K562 (cell line): ENCODE measurements at regions not wholly inside any gene's neighbourhood (a gene's known extent, or its start where the extent isn't known, plus 50 kb on each side); places are given as distances from the start of the nearest gene placed in this dataset.

Experiments
- ATAC-seq: fragments of 200-7000 bp; cut with Tn5 transposase; 3 replicates; pipeline ENCODE4 v1.9.1; 2020; ENCODE audit warnings: moderate library complexity
- BruUV-seq: library from RNA; stranded (reverse); fragments of 400-500 nt; replicated peaks from 2 replicates; lab custom pipeline; 2021; lab: Mats Ljungman, UMichigan
- CTCF ChIA-PET: fragments of 300-600 bp; formaldehyde crosslinking; extraction: SDS; loops from one replicate; lab custom pipeline; 2021; ENCODE audit warnings: low intra/inter-chr PET ratio; lab: Yijun Ruan, JAX
- POLR2A ChIA-PET: fragments of 300-600, 350-650 bp; sonication (Branson Sonifier 250); formaldehyde crosslinking; extraction: SDS; loops from one replicate; lab custom pipeline; 2021; ENCODE audit warnings: antibody characterized with exemption, inconsistent platforms; lab: Yijun Ruan, JAX
- DNase-seq, 4 experiments: peaks; one replicate each; pipeline versions ENCODE4 v3.0.0 to v3.0.0-alpha.2; 2011 to 2018; ENCODE audit warnings: low spot score in 3 of 4, mixed read lengths in 3 of 4; ENCODE audit errors: extremely low read depth in 1 of 4
- FAIRE-seq: peaks from 2 replicates; lab custom pipeline; 2011; peaks lifted over from hg19 to GRCh38; lab: Jason Lieb, UNC
- H2AFZ ChIP-seq: 2 replicates; pipeline ENCODE4 v1.6.0; 2011; ENCODE audit warnings: low read depth, low read length, control low read depth, inconsistent platforms
- H3K27ac ChIP-seq: fragments of 200-600 bp; 3 replicates; pipeline ENCODE4 v1.8.0; 2011; ENCODE audit warnings: low read depth, mild to moderate bottlenecking, control low read depth, inconsistent platforms, low read length, moderate library complexity, mixed read lengths; ENCODE audit errors: extremely low read depth
- H3K27me3 ChIP-seq, 2 experiments: fragments of 300-600 bp in 1 of 2; 2 replicates in 1 of 2; 3 replicates in 1 of 2; pipeline versions ENCODE4 v1.6.0 to v1.8.0; 2011; ENCODE audit warnings: inconsistent platforms in 2 of 2, low read length in 2 of 2, mild to moderate bottlenecking in 1 of 2, mixed read lengths in 1 of 2, moderate library complexity in 1 of 2; ENCODE audit not compliant: control insufficient read depth in 2 of 2, insufficient read depth in 2 of 2
- H3K36me3 ChIP-seq: fragments of 300-600 bp; 3 replicates; pipeline ENCODE4 v1.8.0; 2011; ENCODE audit warnings: mild to moderate bottlenecking, low read length, inconsistent platforms; ENCODE audit not compliant: control insufficient read depth, insufficient read depth
- H3K4me1 ChIP-seq, 2 experiments: fragments of 200-600 bp in 1 of 2; replicated peaks in 1 of 2; 2 replicates in 1 of 2; 3 replicates in 1 of 2; pipeline versions ENCODE4 v1.5.1 to v1.8.0; 2011; ENCODE audit warnings: inconsistent platforms in 2 of 2, low read length in 2 of 2, mild to moderate bottlenecking in 1 of 2, mixed read lengths in 1 of 2, moderate library complexity in 1 of 2; ENCODE audit not compliant: control insufficient read depth in 2 of 2, insufficient read depth in 2 of 2
- H3K4me2 ChIP-seq: 2 replicates; pipeline ENCODE4 v1.6.1; 2011; ENCODE audit warnings: low read length, control low read depth, inconsistent platforms, mixed read lengths; ENCODE audit not compliant: insufficient read depth
- H3K4me3 ChIP-seq: fragments of 200-600 bp; sonication (generic), shearing (Covaris generic); 2 replicates; pipeline ENCODE4 v1.5.1; 2016; ENCODE audit warnings: control low read depth, inconsistent platforms
- H3K79me2 ChIP-seq: fragments of 200-600 bp; 3 replicates; pipeline ENCODE4 v1.8.0; 2011; ENCODE audit warnings: low read length, inconsistent platforms; ENCODE audit not compliant: control insufficient read depth, insufficient read depth
- H3K9ac ChIP-seq, 2 experiments: 2 replicates each; pipeline versions ENCODE4 v1.6.0 to v1.6.1; 2011; ENCODE audit warnings: low read depth in 2 of 2, low read length in 2 of 2, control low read depth in 1 of 2, inconsistent platforms in 1 of 2, mild to moderate bottlenecking in 1 of 2, mixed read lengths in 1 of 2; ENCODE audit not compliant: insufficient read depth in 1 of 2
- H3K9me1 ChIP-seq: one replicate; pipeline ENCODE4 v1.6.0; 2011; ENCODE audit warnings: inconsistent platforms, mild to moderate bottlenecking, low read length, moderate library complexity; ENCODE audit not compliant: control insufficient read depth, insufficient read depth
- H3K9me3 ChIP-seq: replicated peaks from 2 replicates; pipeline ENCODE4 v1.5.1; 2011; ENCODE audit warnings: low read depth, low read length, inconsistent platforms; ENCODE audit not compliant: control insufficient read depth, insufficient read depth
- H4K20me1 ChIP-seq: replicated peaks from 2 replicates; pipeline ENCODE4 v1.6.1; 2011; ENCODE audit warnings: low read length, inconsistent platforms, mixed read lengths; ENCODE audit not compliant: control insufficient read depth, insufficient read depth
- BHLHE40 ChIP-seq: IDR thresholded peaks from 2 replicates; pipeline ENCODE4 v1.6.1; 2011; ENCODE audit warnings: low read length, improper control_type of control experiment
- EGR1 ChIP-seq: fragments of 450-650 bp; conservative IDR thresholded peaks from 2 replicates; pipeline ENCODE4 v1.6.1; 2017; ENCODE audit warnings: mild to moderate bottlenecking
- FOXP1 ChIP-seq: sonication (generic); formaldehyde crosslinking; IDR thresholded peaks from 2 replicates; pipeline ENCODE4 v1.8.0; 2022; ENCODE audit warnings: mild to moderate bottlenecking, missing genetic modification reagents
- HNRNPK ChIP-seq: fragments of 200-400 bp; formaldehyde crosslinking; IDR thresholded peaks from one replicate; pipeline ENCODE4 v1.6.1; 2018; ENCODE audit warnings: mild to moderate bottlenecking, low read depth, low read length; ENCODE audit not compliant: poor library complexity, severe bottlenecking
- HOXB6 ChIP-seq: fragments of 250-450 bp; sonication (Bioruptor Pico); IDR thresholded peaks from 2 replicates; pipeline ENCODE4 v1.5.1; 2022; ENCODE audit warnings: mild to moderate bottlenecking, borderline replicate concordance
- KLF1 ChIP-seq: fragments of 450-650 bp; IDR thresholded peaks from 2 replicates; pipeline ENCODE4 v1.6.1; 2016; ENCODE audit warnings: missing genetic modification characterization, missing compliant biosample characterization
- MEIS2 ChIP-seq: fragments of 450-650 bp; IDR thresholded peaks from 2 replicates; pipeline ENCODE4 v1.6.1; 2014; ENCODE audit warnings: mild to moderate bottlenecking; ENCODE audit not compliant: partially characterized antibody
- SMAD1 ChIP-seq: fragments of 150-350 bp; IDR thresholded peaks from 2 replicates; pipeline ENCODE4 v1.6.1; 2014; ENCODE audit warnings: low read length, low read depth; ENCODE audit not compliant: partially characterized antibody
- ZHX1 ChIP-seq: fragments of 150-350 bp; conservative IDR thresholded peaks from 2 replicates; pipeline ENCODE4 v1.6.1; 2014; ENCODE audit warnings: low read length
- ZNF76 ChIP-seq: fragments of 250-450 bp; sonication (Bioruptor Pico); IDR thresholded peaks from 2 replicates; pipeline ENCODE4 v1.4.0; 2020; ENCODE audit warnings: mild to moderate bottlenecking, moderate library complexity, borderline replicate concordance
- ZNF764 ChIP-seq: fragments of 250-450 bp; sonication (Bioruptor Pico); IDR thresholded peaks from 2 replicates; pipeline ENCODE4 v1.4.0; 2020; ENCODE audit warnings: low read depth, mild to moderate bottlenecking, moderate library complexity
- WGBS: fragments of 100-300 bp; shearing (Covaris generic); methylation state at CpG from one replicate; pipeline ENCODE4 v1.1.6; 2016; ENCODE audit warnings: low coverage, mixed read lengths; ENCODE audit not compliant: insufficient coverage; ENCODE audit errors: missing lambda C conversion rate; 5-methylcytosine and 5-hydroxymethylcytosine counted together
- in situ Hi-C: fragments of 300-500 bp; cut with MboI; formaldehyde crosslinking; loops from 4 replicates; pipeline ENCODE4 v1.15.0; 2018; ENCODE audit warnings: inconsistent platforms, mixed read lengths
- intact Hi-C: fragments of 100-400 bp; cut with micrococcal nuclease; formaldehyde crosslinking; loops from 2 replicates; pipeline ENCODE4 v1.14.2; 2022

- no peak overlapping the region for H3K4me3 ChIP-seq
- in situ Hi-C loops (no loop called here), intact Hi-C loops (loop anchor here (10.0 kb wide), 1 partner anchor 410 kb away; no protein-coding TSS in a partner anchor)
- no peaks in the 10 kb centered on the region for H3K9me1 ChIP-seq
- ChIA-PET CTCF (no interaction called here), POLR2A (interaction anchor here (0.7 to 1.3 kb wide), 2 partner anchors 9 to 13 kb away, joined by 3 read pairs; no protein-coding TSS in a partner anchor)
- H3K9ac ChIP-seq, result peak overlapping the region in 1 of 2 experiments; percentile 47; a peak in 1 of 4 replicates
- H3K9me3 ChIP-seq, result no peaks in the 10 kb centered on the region
- H3K36me3 ChIP-seq, result no peaks in the 10 kb centered on the region
- TF ChIP-seq ZNF76, result no peak
- FAIRE-seq (no peak), DNase-seq (no peak), ATAC-seq (no peak)
- H3K27me3 ChIP-seq, result peaks cover 0 to 9% of the 10 kb centered on the region in 2 experiments; a peak in 1 of 5 replicates
- 32% methylated on average over 9 of the region's 9 CpGs for WGBS
- no peaks in the 10 kb centered on the region for H4K20me1 ChIP-seq
- no peak overlapping the region for H2AFZ ChIP-seq
- H3K4me1 ChIP-seq, result peaks cover 0 to 17% of the 10 kb centered on the region in 2 experiments; a peak in 2 of 5 replicates
- no peak overlapping the region for H3K27ac ChIP-seq
- H3K4me2 ChIP-seq, result no peak overlapping the region
- no TSS peak for BruUV-seq
- no peaks in the 10 kb centered on the region for H3K79me2 ChIP-seq
These were observed 98.0 kb upstream of the SLC6A6 start for GRCh38 chr3:14304101-14305045.

- no peaks in the 10 kb centered on the region for H3K36me3 ChIP-seq
- CTCF ChIA-PET, result no interaction called here
- H3K9me3 ChIP-seq, result no peaks in the 10 kb centered on the region
- FAIRE-seq (no peak), ATAC-seq (no peak), DNase-seq (no peak)
- WGBS, result 41% methylated on average over 8 of the region's 8 CpGs
- no TSS peak for BruUV-seq
- no peak overlapping the region for H3K9ac ChIP-seq
- H4K20me1 ChIP-seq, result no peaks in the 10 kb centered on the region
- H2AFZ ChIP-seq, result no peak overlapping the region
- H3K27ac ChIP-seq, result no peak overlapping the region
- no peak overlapping the region for H3K4me2 ChIP-seq
- H3K9me1 ChIP-seq, result no peaks in the 10 kb centered on the region
- peaks cover 0 to 9% of the 10 kb centered on the region in 2 experiments; a peak in 1 of 5 replicates for H3K27me3 ChIP-seq
- intact Hi-C loops, result loop anchor here (10.0 kb wide), 1 partner anchor 411 kb away; no protein-coding TSS in a partner anchor
- no peaks in the 10 kb centered on the region for H3K79me2 ChIP-seq
- POLR2A ChIA-PET, result interaction anchor here (0.7 kb wide), 1 partner anchor 10 kb away, joined by 3 read pairs; no protein-coding TSS in a partner anchor
- H3K4me3 ChIP-seq, result no peak overlapping the region
- peaks cover 0 to 17% of the 10 kb centered on the region in 2 experiments; a peak in 2 of 5 replicates for H3K4me1 ChIP-seq
- in situ Hi-C loops, result no loop called here
- no peak for TF ChIP-seq ZNF764
- TF ChIP-seq SMAD1, result no peak
- no peak for TF ChIP-seq ZHX1
- no peak for TF ChIP-seq HOXB6 (CRISPR knock-in tag)
- no peak for TF ChIP-seq FOXP1 (CRISPR knock-in tag)
- TF ChIP-seq MEIS2, result peak; percentile 58
- TF ChIP-seq BHLHE40, result peak; percentile 70; the same call in 1 of the 2 replicates
- TF ChIP-seq KLF1 (tag), result no peak
- no peak for TF ChIP-seq EGR1
- TF ChIP-seq HNRNPK, result no peak
These were observed 97.1 kb upstream of the SLC6A6 start for GRCh38 chr3:14305324-14305723.
